ENCODE measurements at regions not wholly inside any gene's neighbourhood (a gene's known extent, or its start where the extent isn't known, plus 50 kb on each side); places are given as distances from the start of the nearest gene placed in this dataset.
"Not testable (repeated sequence)": the region's sequence is repeated elsewhere in the genome, so short reads cannot be mapped to it uniquely, and the experiment has no call there.

DNA sequence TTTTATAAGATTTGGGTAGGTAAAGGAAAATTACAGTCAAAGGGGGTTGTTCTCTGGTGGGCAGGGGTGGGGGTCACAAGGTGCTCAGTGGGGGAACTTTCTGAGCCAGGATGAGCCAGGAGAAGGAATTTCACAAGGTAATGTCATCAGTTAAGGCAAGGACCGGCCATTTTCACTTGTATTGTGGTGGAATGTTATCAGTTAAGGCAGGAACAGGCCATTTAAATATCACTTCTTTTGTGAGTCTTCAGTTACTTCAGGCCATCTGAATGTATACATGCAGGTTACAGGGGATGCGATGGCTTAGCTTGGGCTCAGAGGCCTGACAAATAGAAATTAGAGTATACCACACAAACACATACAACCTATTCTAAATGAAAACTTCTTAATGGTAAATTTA, 434.9 kb upstream of the NDST3 start:
- TF ChIP-seq, protein P1, sequence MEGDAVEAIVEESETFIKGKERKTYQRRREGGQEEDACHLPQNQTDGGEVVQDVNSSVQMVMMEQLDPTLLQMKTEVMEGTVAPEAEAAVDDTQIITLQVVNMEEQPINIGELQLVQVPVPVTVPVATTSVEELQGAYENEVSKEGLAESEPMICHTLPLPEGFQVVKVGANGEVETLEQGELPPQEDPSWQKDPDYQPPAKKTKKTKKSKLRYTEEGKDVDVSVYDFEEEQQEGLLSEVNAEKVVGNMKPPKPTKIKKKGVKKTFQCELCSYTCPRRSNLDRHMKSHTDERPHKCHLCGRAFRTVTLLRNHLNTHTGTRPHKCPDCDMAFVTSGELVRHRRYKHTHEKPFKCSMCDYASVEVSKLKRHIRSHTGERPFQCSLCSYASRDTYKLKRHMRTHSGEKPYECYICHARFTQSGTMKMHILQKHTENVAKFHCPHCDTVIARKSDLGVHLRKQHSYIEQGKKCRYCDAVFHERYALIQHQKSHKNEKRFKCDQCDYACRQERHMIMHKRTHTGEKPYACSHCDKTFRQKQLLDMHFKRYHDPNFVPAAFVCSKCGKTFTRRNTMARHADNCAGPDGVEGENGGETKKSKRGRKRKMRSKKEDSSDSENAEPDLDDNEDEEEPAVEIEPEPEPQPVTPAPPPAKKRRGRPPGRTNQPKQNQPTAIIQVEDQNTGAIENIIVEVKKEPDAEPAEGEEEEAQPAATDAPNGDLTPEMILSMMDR (conservative IDR thresholded peaks at IDR 0.05) = not testable (repeated sequence)
- TF ChIP-seq EZH2 (IDR thresholded peaks at IDR 0.05; ENCODE audit: low read depth) = not testable (repeated sequence)

Measured in PC-9 (cell line).